H1 (cell line): ENCODE measurements at regions not wholly inside any gene's neighbourhood (a gene's known extent, or its start where the extent isn't known, plus 50 kb on each side); places are given as distances from the start of the nearest gene placed in this dataset.

Experiments used
- BCL11A ChIP-seq, 2 experiments: IDR thresholded peaks; one replicate each; pipeline ENCODE4 v1.6.1; 2011; ENCODE audit warnings: low read depth in 2 of 2, low read length in 2 of 2, mild to moderate bottlenecking in 2 of 2
- CREB1 ChIP-seq: IDR thresholded peaks from 2 replicates; pipeline ENCODE4 v1.6.1; 2012; ENCODE audit warnings: inconsistent platforms
- CTCF ChIP-seq, 3 experiments: IDR thresholded peaks; 1 replicate in 2 of 3; 2 replicates in 1 of 3; pipeline versions ENCODE4 v1.5.1 to v1.6.1; 2011; ENCODE audit warnings: low read length in 3 of 3, mild to moderate bottlenecking in 3 of 3, inconsistent platforms in 2 of 3, low read depth in 1 of 3, moderate library complexity in 1 of 3; ENCODE audit not compliant: insufficient read depth in 1 of 3; ENCODE audit errors: control extremely low read depth in 1 of 3
- EZH2 ChIP-seq: fragments of 200-600 bp; sonication (generic); IDR thresholded peaks from 2 replicates; pipeline ENCODE4 v1.7.1; 2012; ENCODE audit warnings: low read depth, mild to moderate bottlenecking, moderate library complexity, low read length, inconsistent platforms; ENCODE audit not compliant: severe bottlenecking
- PHF8 ChIP-seq: fragments of 200-600 bp; sonication (generic); conservative IDR thresholded peaks from 2 replicates; pipeline ENCODE4 v1.7.1; 2012; ENCODE audit warnings: low read depth, mild to moderate bottlenecking, inconsistent platforms, low read length, moderate library complexity
- RAD21 ChIP-seq, 2 experiments: IDR thresholded peaks in 1 of 2; conservative IDR thresholded peaks in 1 of 2; 2 replicates each; pipeline ENCODE4 v1.6.1; 2011; ENCODE audit warnings: low read depth in 2 of 2, low read length in 2 of 2, improper control_type of control experiment in 1 of 2, inconsistent platforms in 1 of 2, mild to moderate bottlenecking in 1 of 2, moderate library complexity in 1 of 2
- SIN3A ChIP-seq, 2 experiments: IDR thresholded peaks in 1 of 2; conservative IDR thresholded peaks in 1 of 2; 2 replicates each; pipeline ENCODE4 v1.6.1; 2011 to 2012; ENCODE audit warnings: low read length in 2 of 2, improper control_type of control experiment in 1 of 2, low read depth in 1 of 2, mild to moderate bottlenecking in 1 of 2
- SIX5 ChIP-seq: IDR thresholded peaks from 2 replicates; pipeline ENCODE4 v1.6.1; 2011; ENCODE audit warnings: mild to moderate bottlenecking, low read depth, low read length
- SRF ChIP-seq: IDR thresholded peaks from 2 replicates; pipeline ENCODE4 v1.6.1; 2011; ENCODE audit warnings: mild to moderate bottlenecking, low read depth, low read length, moderate library complexity
- TAF1 ChIP-seq: IDR thresholded peaks from 2 replicates; pipeline ENCODE4 v1.6.1; 2011; ENCODE audit warnings: mild to moderate bottlenecking, low read depth, low read length
- TCF12 ChIP-seq: IDR thresholded peaks from 2 replicates; pipeline ENCODE4 v1.6.1; 2011; ENCODE audit warnings: low read depth, mild to moderate bottlenecking, low read length

GRCh38 chr12:29082522-29082921 is 66.6 kb upstream of the FAR2 start:
- TF ChIP-seq PHF8 = no peak
- TF ChIP-seq SIX5 = no peak
- TF ChIP-seq CTCF (IDR thresholded peaks at IDR 0.05; ENCODE audit: control extremely low read depth in 1 of 3, insufficient read depth in 1 of 3, low read depth in 1 of 3, low read length in 3 of 3) = no peak
- no peak for TF ChIP-seq RAD21 (IDR thresholded peaks at IDR 0.05 in 1 of 2, conservative IDR thresholded peaks at IDR 0.05 in 1 of 2; ENCODE audit: low read depth in 2 of 2, low read length in 2 of 2)
- no peak for TF ChIP-seq TAF1
- no peak for TF ChIP-seq BCL11A (IDR thresholded peaks at IDR 0.05; ENCODE audit: low read depth in 2 of 2, low read length in 2 of 2)
- no peak for TF ChIP-seq SIN3A (conservative IDR thresholded peaks at IDR 0.05 in 1 of 2, IDR thresholded peaks at IDR 0.05 in 1 of 2; ENCODE audit: low read depth in 1 of 2, low read length in 2 of 2)
- TF ChIP-seq CREB1 = no peak
- no peak for TF ChIP-seq TCF12
- TF ChIP-seq SRF = no peak
- TF ChIP-seq EZH2 = no peak
